ENCODE measurements at regions not wholly inside any gene's neighbourhood (a gene's known extent, or its start where the extent isn't known, plus 50 kb on each side); places are given as distances from the start of the nearest gene placed in this dataset.

GRCh38 chr7:8379264-8379663, 54.1 kb upstream of the NXPH1 start:
- DNase-seq, result no peak

GRCh38 chr7:8380130-8380529, 53.3 kb upstream of the NXPH1 start:
- no peak for DNase-seq

- peak in 1 of 3 donors; percentile 2 for DNase-seq
Observed at GRCh38 chr7:8382004-8382730, 51.2 kb upstream of the NXPH1 start.
